Naive thymus-derived CD8-positive, alpha-beta T cell (primary cell): ENCODE measurements at regions not wholly inside any gene's neighbourhood (a gene's known extent, or its start where the extent isn't known, plus 50 kb on each side); places are given as distances from the start of the nearest gene placed in this dataset.

Experiments
- ATAC-seq, 2 donors: fragments of 150-1000 bp; cut with Tn5 transposase in 1 of 2; sonication (Bioruptor Pico), chemical (Tn5 transposase) in 1 of 2; 1 replicate in 1 of 2; 2 replicates in 1 of 2; pipeline ENCODE4 v1.10.0; 2021; ENCODE audit warnings: mild to moderate bottlenecking in 2 of 2, moderate library complexity in 2 of 2
- POLR2A ChIA-PET: fragments of 350-600 bp; sonication (Branson Sonifier 250); formaldehyde crosslinking; loops from one replicate; lab custom pipeline; 2021; ENCODE audit warnings: antibody characterized with exemption; lab: Charles Lee
- DNase-seq, 10 donors: peaks; one replicate each; pipeline versions ENCODE4 v3.0.0 to v3.0.0-alpha.2; 2020 to 2022
- H3K27ac Mint-ChIP-seq, 10 donors: one replicate each; pipeline ENCODE4 v1.8.0; 2020 to 2022; ENCODE audit warnings: mild to moderate bottlenecking in 10 of 10, mixed read lengths in 10 of 10, moderate library complexity in 4 of 10, inconsistent platforms in 1 of 10
- H3K27me3 Mint-ChIP-seq, 5 donors: one replicate each; pipeline ENCODE4 v1.8.0; 2021 to 2022; ENCODE audit warnings: mixed read lengths in 5 of 5
- H3K36me3 Mint-ChIP-seq, 3 donors: one replicate each; pipeline ENCODE4 v1.8.0; 2020 to 2022; ENCODE audit warnings: mixed read lengths in 3 of 3, mild to moderate bottlenecking in 2 of 3, inconsistent platforms in 1 of 3
- H3K4me1 Mint-ChIP-seq, 4 donors: one replicate each; pipeline ENCODE4 v1.8.0; 2021 to 2022; ENCODE audit warnings: mixed read lengths in 4 of 4
- H3K4me3 Mint-ChIP-seq, 10 donors: one replicate each; pipeline ENCODE4 v1.8.0; 2020 to 2022; ENCODE audit warnings: mild to moderate bottlenecking in 10 of 10, mixed read lengths in 10 of 10, moderate library complexity in 6 of 10, inconsistent platforms in 1 of 10
- H3K9me3 Mint-ChIP-seq, 9 donors: one replicate each; pipeline ENCODE4 v1.8.0; 2020 to 2022; ENCODE audit warnings: mixed read lengths in 9 of 9, mild to moderate bottlenecking in 3 of 9, inconsistent platforms in 1 of 9, moderate library complexity in 1 of 9

DNA sequence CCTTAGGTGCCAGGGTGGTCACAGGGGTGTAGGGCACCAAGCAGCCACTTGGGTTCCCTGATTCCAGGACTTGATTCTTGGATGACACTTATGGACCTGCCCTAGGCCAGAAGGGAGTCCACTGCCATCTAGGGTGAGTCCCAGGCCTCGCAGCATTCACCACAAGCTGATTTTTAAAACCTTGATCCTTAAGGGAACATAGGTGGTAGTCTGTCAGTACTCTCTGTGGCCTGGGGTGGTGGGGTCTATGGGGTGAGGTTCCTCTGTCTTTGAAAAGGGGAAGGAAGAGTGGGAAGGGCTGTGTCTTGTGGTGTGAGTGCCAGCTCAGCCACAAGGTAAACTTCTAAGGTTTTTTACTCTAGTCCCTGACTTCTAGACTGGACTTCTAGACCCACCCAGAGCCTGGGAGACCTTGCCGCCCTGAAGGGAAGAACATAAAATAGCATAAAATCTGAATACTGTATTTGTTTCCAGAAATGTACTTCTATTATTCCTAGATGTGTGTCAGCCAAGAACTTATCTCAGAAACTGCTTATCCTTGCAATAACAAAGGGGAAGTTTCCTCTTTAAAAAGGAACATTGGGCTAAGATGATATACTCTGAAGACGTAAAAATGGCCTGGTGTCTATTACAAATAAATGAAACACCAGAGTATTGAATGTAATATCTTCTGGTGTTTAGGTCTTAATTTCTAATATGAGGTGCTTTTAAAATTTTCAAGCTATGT, 757.3 kb downstream of the LTN1 start:
- no peaks in the 10 kb centered on the region for H3K36me3 Mint-ChIP-seq
- POLR2A ChIA-PET: no interaction called here
- no peak for ATAC-seq

DNA sequence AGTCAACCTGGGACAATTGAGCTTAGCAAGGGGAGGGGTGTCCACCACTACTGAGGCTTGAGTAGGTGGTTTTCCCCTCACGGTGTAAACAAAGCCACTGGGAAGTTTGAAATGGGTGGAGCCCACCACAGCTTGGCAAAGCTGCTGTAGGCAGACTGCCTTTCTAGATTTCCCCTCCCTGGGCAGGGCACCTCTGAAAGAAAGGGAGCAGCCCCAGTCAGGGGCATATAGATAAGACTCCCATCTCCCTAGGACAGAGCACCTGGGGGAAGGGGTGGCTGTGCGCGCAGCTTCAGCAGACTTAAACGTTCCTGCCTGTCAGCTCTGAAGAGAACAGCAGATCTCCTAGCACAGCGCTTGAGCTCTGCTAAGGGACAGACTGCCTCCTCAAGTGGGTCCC, 758.4 kb downstream of the LTN1 start:
- POLR2A ChIA-PET: no interaction called here
- Mint-ChIP-seq H3K4me3 (no peak overlapping the region), H3K4me1 (no peaks in the 10 kb centered on the region), H3K36me3 (no peaks in the 10 kb centered on the region), H3K9me3 (peaks cover 0 to 2% (median 0%) of the 10 kb centered on the region in 9 donors), H3K27me3 (peaks cover 3 to 15% (median 6%) of the 10 kb centered on the region in 5 donors), H3K27ac (no peak overlapping the region)
- no peak for ATAC-seq
- no peak for DNase-seq

More for the DNA sequence above, 757.3 kb downstream of the LTN1 start:
- peaks cover 3 to 15% (median 6%) of the 10 kb centered on the region in 5 donors for H3K27me3 Mint-ChIP-seq
- no peaks in the 10 kb centered on the region for H3K4me1 Mint-ChIP-seq
- no peak for DNase-seq
- H3K27ac Mint-ChIP-seq: no peak overlapping the region
- peaks cover 0 to 2% (median 0%) of the 10 kb centered on the region in 9 donors for H3K9me3 Mint-ChIP-seq
- H3K4me3 Mint-ChIP-seq: no peak overlapping the region

DNA sequence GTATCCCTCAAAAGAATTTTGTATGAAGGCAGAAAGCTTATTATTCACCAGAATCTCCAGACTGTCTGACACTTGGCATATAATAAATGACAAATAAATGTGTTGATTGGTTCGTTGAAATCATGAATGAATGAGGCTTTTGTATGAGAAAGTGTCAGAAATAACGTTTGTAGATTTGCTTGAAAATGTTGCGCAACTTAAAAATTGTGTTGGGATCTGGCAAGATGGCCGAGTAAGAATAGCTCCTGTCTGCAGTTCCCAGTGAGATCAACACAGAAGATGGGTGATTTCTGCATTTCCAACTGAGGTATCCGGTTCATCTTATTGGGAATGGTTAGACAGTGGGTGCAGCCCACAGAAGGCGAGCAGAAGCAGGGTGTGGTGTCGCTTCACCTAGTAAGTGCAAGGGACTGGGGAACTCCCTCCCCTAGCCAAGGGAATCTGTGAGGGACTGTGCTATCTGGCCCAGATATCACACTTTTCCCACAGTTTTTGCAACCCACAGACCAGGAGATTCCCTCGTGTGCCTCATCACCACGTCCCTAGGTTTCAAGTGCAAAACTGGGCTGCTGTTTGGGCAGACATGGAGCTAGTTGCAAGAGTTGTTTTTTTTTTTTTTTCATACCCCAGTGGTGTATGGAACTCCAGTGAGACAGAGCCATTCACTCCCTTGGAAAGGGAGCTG, 759.0 kb downstream of the LTN1 start:
- no peaks in the 10 kb centered on the region for H3K36me3 Mint-ChIP-seq
- peaks cover 0 to 2% (median 0%) of the 10 kb centered on the region in 9 donors for H3K9me3 Mint-ChIP-seq
- POLR2A ChIA-PET: no interaction called here
- H3K27ac Mint-ChIP-seq: no peak overlapping the region
- ATAC-seq (no peak), DNase-seq (no peak)
- H3K4me1 Mint-ChIP-seq: no peaks in the 10 kb centered on the region
- H3K27me3 Mint-ChIP-seq: peaks cover 3 to 15% (median 6%) of the 10 kb centered on the region in 5 donors
- no peak overlapping the region for H3K4me3 Mint-ChIP-seq

DNA sequence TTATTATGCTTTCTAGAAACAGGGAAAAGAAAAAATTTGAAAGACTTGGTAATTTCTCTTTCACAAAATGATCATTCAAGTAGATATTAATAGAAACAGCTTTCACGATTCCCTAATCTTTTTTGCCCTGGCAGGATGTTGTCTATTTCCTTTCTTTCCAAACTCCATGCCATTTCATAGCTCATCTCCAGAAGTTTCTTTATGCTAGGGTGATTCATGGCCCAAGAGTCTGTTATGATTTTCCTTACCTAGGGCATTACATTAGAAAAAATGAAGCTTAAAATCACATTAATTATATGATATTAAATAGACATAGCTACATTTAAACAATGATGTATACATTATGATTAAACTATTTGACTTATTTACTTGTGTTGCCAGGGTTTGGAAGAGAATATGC, 762.1 kb downstream of the LTN1 start:
- DNase-seq (no peak), ATAC-seq (no peak)
- Mint-ChIP-seq H3K9me3 (peaks cover 0 to 2% (median 0%) of the 10 kb centered on the region in 9 donors), H3K36me3 (no peaks in the 10 kb centered on the region), H3K4me3 (no peak overlapping the region), H3K4me1 (no peaks in the 10 kb centered on the region), H3K27me3 (peaks cover 3 to 20% (median 7%) of the 10 kb centered on the region in 5 donors), H3K27ac (no peak overlapping the region)
- POLR2A ChIA-PET: no interaction called here

DNA sequence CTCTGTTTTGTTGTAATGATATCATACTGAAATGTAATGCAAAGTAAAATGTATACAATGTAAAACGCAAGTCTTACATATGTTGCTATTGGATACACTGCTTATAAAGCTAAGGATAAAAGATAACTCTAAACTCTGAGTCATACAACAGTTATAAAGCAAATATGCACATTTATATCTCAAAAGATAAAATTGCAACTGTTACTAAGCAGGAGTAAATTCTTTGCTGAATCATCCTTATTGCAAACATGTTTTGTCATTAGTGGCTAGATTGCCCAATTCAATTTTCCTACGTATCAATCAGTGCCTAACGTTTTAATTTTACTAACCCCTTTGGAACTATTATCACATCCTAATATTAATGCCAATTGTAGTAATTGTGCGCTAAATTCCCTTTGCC, 762.9 kb downstream of the LTN1 start:
- ATAC-seq (no peak), DNase-seq (no peak)
- Mint-ChIP-seq H3K4me3 (no peak overlapping the region), H3K9me3 (peaks cover 0 to 2% (median 0%) of the 10 kb centered on the region in 9 donors), H3K36me3 (no peaks in the 10 kb centered on the region), H3K27ac (no peak overlapping the region), H3K4me1 (no peaks in the 10 kb centered on the region), H3K27me3 (peaks cover 3 to 16% (median 7%) of the 10 kb centered on the region in 5 donors)
- POLR2A ChIA-PET: no interaction called here

DNA sequence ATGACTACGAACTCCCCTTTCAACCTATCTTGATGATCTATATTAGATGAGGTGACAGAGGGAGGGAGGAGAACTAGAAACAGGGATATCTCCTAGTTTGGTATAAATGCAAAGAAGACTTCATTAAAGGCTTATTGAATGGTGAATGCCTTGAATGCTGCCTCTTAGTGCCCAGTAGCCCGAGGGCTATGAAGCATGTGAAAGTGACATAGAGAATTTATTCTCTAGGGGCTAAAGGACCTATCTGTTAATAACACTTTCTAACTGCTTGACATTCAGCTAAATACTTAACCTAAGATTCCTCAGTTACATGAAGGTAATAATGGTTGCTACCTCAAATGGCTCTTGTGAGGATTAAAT, 764.1 kb downstream of the LTN1 start:
- POLR2A ChIA-PET: no interaction called here
- no peak overlapping the region for H3K4me3 Mint-ChIP-seq
- DNase-seq: no peak
- peaks cover 0 to 2% (median 0%) of the 10 kb centered on the region in 9 donors for H3K9me3 Mint-ChIP-seq
- ATAC-seq: no peak
- H3K27ac Mint-ChIP-seq: no peak overlapping the region
- peaks cover 3 to 14% (median 4%) of the 10 kb centered on the region in 5 donors for H3K27me3 Mint-ChIP-seq
- no peaks in the 10 kb centered on the region for H3K36me3 Mint-ChIP-seq
- no peaks in the 10 kb centered on the region for H3K4me1 Mint-ChIP-seq

DNA sequence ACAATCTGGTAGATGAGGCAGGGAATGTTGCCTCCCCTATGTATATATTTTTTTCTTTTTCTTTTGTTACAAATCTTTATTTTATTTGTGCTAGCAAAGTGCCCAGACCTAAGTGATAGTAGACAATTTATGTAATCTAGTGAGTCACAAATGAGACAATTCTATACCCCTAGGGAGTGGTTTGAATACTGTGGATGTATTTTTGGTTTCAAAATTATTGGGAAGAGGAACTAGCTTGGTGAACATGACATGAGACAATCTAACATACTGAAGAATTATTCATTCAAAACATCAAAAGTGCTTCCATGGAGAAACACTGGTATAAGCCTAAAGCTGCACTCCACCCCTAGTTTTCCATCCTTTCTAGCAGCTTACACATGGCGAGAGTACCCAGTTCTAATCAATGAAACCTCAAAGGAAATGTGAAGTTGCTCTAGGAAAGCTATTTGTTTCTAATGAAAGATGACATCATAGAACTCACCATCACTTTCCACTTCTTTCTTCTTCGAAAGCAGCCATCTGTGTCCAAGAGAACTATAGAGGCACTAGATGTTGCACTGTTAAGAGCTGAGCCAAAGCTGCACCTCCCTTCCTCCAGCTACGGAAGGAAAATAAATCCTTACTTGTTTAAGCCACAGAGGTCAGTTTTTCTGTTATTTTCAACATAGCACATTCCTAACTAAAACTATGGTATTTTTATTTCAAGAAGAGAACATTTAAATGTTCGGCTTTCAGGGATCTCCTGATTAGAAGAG, 764.6 kb downstream of the LTN1 start:
- Mint-ChIP-seq H3K27ac (no peak overlapping the region), H3K4me3 (no peak overlapping the region), H3K36me3 (no peaks in the 10 kb centered on the region), H3K27me3 (peaks cover 0 to 9% (median 3%) of the 10 kb centered on the region in 5 donors), H3K4me1 (no peaks in the 10 kb centered on the region), H3K9me3 (peaks cover 0 to 3% (median 0%) of the 10 kb centered on the region in 9 donors)
- ATAC-seq (no peak), DNase-seq (no peak)
- POLR2A ChIA-PET: no interaction called here

DNA sequence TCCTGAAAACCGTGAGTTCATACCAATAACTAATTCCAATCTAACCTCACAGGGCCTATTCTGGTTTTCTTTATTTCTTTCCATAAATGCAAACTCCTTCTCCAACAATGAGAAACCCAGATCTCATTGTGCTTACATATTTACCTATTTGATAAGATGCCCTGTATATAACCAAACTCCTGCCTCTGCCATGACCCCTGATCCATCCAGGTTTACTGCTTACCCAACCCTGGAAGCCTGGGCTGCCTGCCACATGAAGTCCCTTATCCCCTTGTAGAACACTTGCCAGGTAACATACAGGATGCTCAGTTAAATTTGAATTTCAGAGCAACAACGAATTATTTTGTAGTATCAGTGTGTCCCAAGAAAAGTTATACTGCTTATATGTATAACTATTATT, 766.1 kb downstream of the LTN1 start:
- POLR2A ChIA-PET: no interaction called here
- H3K27ac Mint-ChIP-seq: no peak overlapping the region
- ATAC-seq (no peak), DNase-seq (no peak)
- H3K27me3 Mint-ChIP-seq: peaks cover 0 to 6% (median 1%) of the 10 kb centered on the region in 5 donors
- no peaks in the 10 kb centered on the region for H3K36me3 Mint-ChIP-seq
- H3K4me3 Mint-ChIP-seq: no peak overlapping the region
- peaks cover 0 to 3% (median 0%) of the 10 kb centered on the region in 9 donors for H3K9me3 Mint-ChIP-seq
- H3K4me1 Mint-ChIP-seq: no peaks in the 10 kb centered on the region

DNA sequence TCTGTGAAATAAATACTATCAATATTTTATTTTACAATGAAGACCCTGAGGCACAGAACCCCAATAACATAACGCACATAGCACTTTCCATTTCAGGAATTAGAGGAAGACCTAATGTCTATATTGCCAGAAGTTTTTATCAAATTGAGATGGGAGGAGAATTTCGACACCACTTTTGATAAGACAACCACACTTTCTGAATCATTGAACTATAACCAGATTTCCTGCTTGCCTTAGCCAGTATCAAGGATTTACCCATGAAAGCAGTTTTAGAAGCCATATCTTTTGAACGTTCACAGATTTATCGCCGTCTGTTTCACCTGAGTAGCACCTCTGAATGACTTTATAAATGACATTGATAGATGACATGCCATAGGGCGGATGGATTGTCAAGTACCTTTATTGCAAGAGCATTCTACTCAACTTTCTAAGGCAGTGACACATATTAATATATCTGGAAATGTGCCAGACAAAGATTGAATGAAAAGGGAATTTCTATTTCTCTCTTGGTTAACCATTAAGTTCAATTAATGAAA, 768.4 kb downstream of the LTN1 start:
- POLR2A ChIA-PET: no interaction called here
- peaks cover 0 to 3% (median 0%) of the 10 kb centered on the region in 9 donors for H3K9me3 Mint-ChIP-seq
- H3K36me3 Mint-ChIP-seq: no peaks in the 10 kb centered on the region

DNA sequence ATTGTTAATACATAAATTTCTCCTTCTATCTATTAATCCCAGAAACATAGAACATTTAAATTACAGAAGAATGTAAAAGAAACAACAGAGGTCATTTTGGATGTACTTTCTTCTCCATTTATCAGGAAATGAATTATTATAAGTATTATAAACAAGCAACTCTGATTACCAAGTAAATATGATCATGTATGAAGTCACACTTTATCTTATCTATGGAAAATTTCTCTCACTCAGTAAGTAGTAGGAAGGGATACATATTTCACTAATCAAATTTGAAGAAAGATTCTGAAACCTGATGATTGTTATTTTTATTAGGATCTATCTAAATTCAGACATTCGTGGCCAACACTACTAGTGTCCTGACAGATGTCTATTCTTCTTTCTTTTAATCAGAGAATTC, 770.7 kb downstream of the LTN1 start:
- Mint-ChIP-seq H3K9me3 (peaks cover 0 to 5% (median 0%) of the 10 kb centered on the region in 9 donors), H3K36me3 (no peaks in the 10 kb centered on the region), H3K27me3 (peaks cover 0 to under 1% (median 0%) of the 10 kb centered on the region in 5 donors), H3K4me3 (no peak overlapping the region), H3K27ac (no peak overlapping the region), H3K4me1 (no peaks in the 10 kb centered on the region)
- no peak for DNase-seq
- POLR2A ChIA-PET: no interaction called here
- ATAC-seq: no peak

More for the DNA sequence above, 768.4 kb downstream of the LTN1 start:
- no peak overlapping the region for H3K4me3 Mint-ChIP-seq
- ATAC-seq: no peak
- no peak overlapping the region for H3K27ac Mint-ChIP-seq
- H3K27me3 Mint-ChIP-seq: peaks cover 0 to 6% (median 0%) of the 10 kb centered on the region in 5 donors
- no peaks in the 10 kb centered on the region for H3K4me1 Mint-ChIP-seq
- no peak for DNase-seq

DNA sequence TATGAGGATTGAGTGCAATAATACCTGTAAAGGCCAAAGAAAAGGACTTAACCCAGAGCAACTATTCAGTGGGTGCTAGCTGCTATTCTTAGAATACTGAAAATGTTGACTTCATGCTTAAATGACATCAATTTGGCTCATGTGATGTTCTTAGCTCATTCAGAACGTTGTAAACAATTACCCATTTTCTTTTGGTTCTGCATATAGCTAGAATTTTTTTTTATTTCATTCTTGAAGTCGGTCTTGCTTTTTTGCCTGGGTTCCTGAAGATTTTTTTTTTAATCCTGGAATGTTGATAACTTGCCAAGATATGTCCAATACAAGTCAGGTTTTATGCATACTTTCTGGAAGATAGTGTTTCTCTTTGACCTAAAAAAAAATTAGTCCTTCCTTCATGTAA, 772.0 kb downstream of the LTN1 start:
- Mint-ChIP-seq H3K9me3 (peaks cover 0 to 5% (median 0%) of the 10 kb centered on the region in 9 donors), H3K27ac (no peak overlapping the region), H3K27me3 (no peaks in the 10 kb centered on the region), H3K36me3 (no peaks in the 10 kb centered on the region), H3K4me1 (no peaks in the 10 kb centered on the region), H3K4me3 (no peak overlapping the region)
- ATAC-seq: no peak
- POLR2A ChIA-PET: no interaction called here
- DNase-seq: no peak

DNA sequence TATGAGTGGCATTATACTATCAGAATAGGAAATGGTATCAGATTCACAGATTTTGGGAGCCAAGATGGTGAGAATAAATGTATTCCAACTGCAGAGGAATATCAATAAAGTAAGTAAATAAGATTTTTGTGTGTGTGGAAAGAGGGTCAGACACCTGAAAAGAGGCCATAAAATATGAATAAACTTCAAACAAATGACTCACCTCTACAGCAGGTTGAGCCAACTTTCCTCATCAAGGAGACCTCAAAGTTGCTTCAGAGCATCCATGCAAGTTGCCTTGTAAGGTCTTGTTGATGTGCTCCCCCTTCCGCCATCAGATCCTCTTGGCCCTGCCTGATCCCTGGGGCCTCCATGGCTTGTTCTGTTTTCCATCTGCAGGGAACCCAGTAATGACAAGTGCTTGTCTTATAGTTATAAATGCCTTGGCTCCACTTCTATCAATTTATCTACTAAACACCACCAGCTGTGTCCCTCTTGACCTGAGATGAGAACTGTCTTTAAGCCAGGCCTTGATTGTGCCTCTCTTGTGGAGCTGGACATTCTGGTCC, 775.6 kb downstream of the LTN1 start:
- Mint-ChIP-seq H3K36me3 (no peaks in the 10 kb centered on the region), H3K9me3 (peaks cover 0 to 5% (median 0%) of the 10 kb centered on the region in 9 donors), H3K4me1 (no peaks in the 10 kb centered on the region), H3K4me3 (no peak overlapping the region), H3K27ac (no peak overlapping the region), H3K27me3 (no peaks in the 10 kb centered on the region)
- POLR2A ChIA-PET: no interaction called here
- DNase-seq: no peak
- ATAC-seq: no peak
